Upper lobe of right lung (tissue), 1 donor: ENCODE measurements at regions not wholly inside any gene's neighbourhood (a gene's known extent, or its start where the extent isn't known, plus 50 kb on each side); places are given as distances from the start of the nearest gene placed in this dataset.

Experiments
- ATAC-seq: fragments of 200-7000 bp; cut with Tn5 transposase; one replicate; pipeline ENCODE4 v1.9.1; 2020; ENCODE audit warnings: mild to moderate bottlenecking, moderate library complexity
- DNase-seq: peaks from one replicate; pipeline ENCODE4 v3.0.0-alpha.2; 2020
- H3K27ac ChIP-seq: fragments of 200-600 bp; one replicate; pipeline ENCODE4 v1.8.0; 2022
- H3K27me3 ChIP-seq: fragments of 200-600 bp; one replicate; pipeline ENCODE4 v1.8.0; 2022; ENCODE audit warnings: mild to moderate bottlenecking
- H3K36me3 ChIP-seq: fragments of 200-600 bp; one replicate; pipeline ENCODE4 v1.8.0; 2022
- H3K4me1 ChIP-seq: fragments of 200-600 bp; one replicate; pipeline ENCODE4 v1.8.0; 2022
- H3K4me3 ChIP-seq: fragments of 200-600 bp; one replicate; pipeline ENCODE4 v1.8.0; 2022; ENCODE audit warnings: mild to moderate bottlenecking
- H3K9me3 ChIP-seq: fragments of 200-600 bp; one replicate; pipeline ENCODE4 v1.8.0; 2022
- intact Hi-C: fragments of 100-400 bp; cut with DNase I; formaldehyde crosslinking; loops from one replicate; pipeline ENCODE4 v1.11.0; 2022
- TF ChIP-seq, protein P1 (sequence below): fragments of 200-600 bp; IDR thresholded peaks from one replicate; pipeline ENCODE4 v1.8.0; 2022; ENCODE audit warnings: antibody characterized with exemption
- donor health status: DM: no; HTN: yes; CAD: no; lungs with severe emphysema.

DNA sequence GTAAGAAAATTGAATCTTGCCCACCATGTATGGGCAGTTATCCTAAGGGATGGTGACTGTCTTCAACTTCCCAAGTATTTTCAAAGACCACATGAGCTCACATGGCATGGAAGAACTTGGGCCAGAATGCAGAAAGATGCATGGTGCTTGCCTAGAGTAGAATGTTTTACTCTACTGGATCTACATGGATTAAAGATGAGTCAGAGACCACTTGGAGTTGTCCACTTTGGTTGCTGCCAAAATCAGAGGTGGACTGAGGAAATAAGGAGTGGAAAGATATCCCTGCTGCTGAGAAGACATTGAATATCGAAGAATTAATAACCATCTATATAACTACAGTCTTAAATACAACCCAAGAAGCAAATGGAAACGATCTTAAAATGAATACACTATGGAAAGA, 498.1 kb downstream of the NLGN4X start:
- no peaks in the 10 kb centered on the region for H3K36me3 ChIP-seq
- intact Hi-C loops = no loop called here
- TF ChIP-seq, protein P1, sequence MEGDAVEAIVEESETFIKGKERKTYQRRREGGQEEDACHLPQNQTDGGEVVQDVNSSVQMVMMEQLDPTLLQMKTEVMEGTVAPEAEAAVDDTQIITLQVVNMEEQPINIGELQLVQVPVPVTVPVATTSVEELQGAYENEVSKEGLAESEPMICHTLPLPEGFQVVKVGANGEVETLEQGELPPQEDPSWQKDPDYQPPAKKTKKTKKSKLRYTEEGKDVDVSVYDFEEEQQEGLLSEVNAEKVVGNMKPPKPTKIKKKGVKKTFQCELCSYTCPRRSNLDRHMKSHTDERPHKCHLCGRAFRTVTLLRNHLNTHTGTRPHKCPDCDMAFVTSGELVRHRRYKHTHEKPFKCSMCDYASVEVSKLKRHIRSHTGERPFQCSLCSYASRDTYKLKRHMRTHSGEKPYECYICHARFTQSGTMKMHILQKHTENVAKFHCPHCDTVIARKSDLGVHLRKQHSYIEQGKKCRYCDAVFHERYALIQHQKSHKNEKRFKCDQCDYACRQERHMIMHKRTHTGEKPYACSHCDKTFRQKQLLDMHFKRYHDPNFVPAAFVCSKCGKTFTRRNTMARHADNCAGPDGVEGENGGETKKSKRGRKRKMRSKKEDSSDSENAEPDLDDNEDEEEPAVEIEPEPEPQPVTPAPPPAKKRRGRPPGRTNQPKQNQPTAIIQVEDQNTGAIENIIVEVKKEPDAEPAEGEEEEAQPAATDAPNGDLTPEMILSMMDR = no peak
- no peaks in the 10 kb centered on the region for H3K9me3 ChIP-seq
- H3K4me1 ChIP-seq = no peaks in the 10 kb centered on the region
- no peaks in the 10 kb centered on the region for H3K27me3 ChIP-seq
- H3K4me3 ChIP-seq = no peak overlapping the region
- DNase-seq (no peak), ATAC-seq (no peak)
- H3K27ac ChIP-seq = no peak overlapping the region

- Histone ChIP-seq H3K4me1 (no peaks in the 10 kb centered on the region), H3K27ac (no peak overlapping the region), H3K36me3 (no peaks in the 10 kb centered on the region), H3K9me3 (no peaks in the 10 kb centered on the region), H3K27me3 (no peaks in the 10 kb centered on the region), H3K4me3 (no peak overlapping the region)
- TF ChIP-seq, protein P1 = no peak
- DNase-seq = no peak
- intact Hi-C loops = no loop called here
- no peak for ATAC-seq
These were observed 502.4 kb downstream of the NLGN4X start for GRCh38 chrX:5726224-5726623.

GRCh38 chrX:5724123-5724522, 504.5 kb downstream of the NLGN4X start:
- intact Hi-C loops = no loop called here
- Histone ChIP-seq H3K4me3 (no peak overlapping the region), H3K36me3 (no peaks in the 10 kb centered on the region), H3K9me3 (no peaks in the 10 kb centered on the region), H3K27ac (no peak overlapping the region), H3K4me1 (no peaks in the 10 kb centered on the region), H3K27me3 (no peaks in the 10 kb centered on the region)
- ATAC-seq = no peak
- TF ChIP-seq, protein P1 = no peak
- no peak for DNase-seq

GRCh38 chrX:5718651-5719050, 510.0 kb downstream of the NLGN4X start:
- Histone ChIP-seq H3K4me1 (no peaks in the 10 kb centered on the region), H3K27me3 (no peaks in the 10 kb centered on the region)

DNA sequence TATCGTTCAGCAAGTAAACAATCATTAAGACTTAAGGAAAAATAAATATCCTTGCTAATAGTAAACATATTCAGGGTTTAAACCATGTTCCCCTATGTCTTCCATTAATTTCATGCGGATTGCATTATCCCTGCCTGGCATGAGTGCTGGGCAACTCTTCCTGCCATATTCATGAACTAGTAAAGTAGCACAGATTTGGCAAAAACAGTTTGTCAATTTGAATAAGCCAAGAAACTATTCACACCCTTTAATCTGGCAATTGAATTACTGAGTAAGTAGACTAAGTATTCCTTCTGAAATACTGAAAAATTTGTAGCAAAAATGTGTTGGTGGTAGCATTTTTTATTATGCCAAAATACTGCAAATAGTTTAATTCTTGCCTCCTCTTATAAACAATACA, 512.0 kb downstream of the NLGN4X start:
- Histone ChIP-seq H3K4me3 (no peak overlapping the region), H3K36me3 (no peaks in the 10 kb centered on the region), H3K9me3 (no peaks in the 10 kb centered on the region), H3K27ac (no peak overlapping the region), H3K27me3 (no peaks in the 10 kb centered on the region), H3K4me1 (no peaks in the 10 kb centered on the region)
- TF ChIP-seq, protein P1 = no peak
- intact Hi-C loops = no loop called here
- ATAC-seq (no peak), DNase-seq (no peak)

More at GRCh38 chrX:5718651-5719050, 510.0 kb downstream of the NLGN4X start:
- intact Hi-C loops = no loop called here
- no peak overlapping the region for H3K4me3 ChIP-seq
- no peaks in the 10 kb centered on the region for H3K36me3 ChIP-seq
- TF ChIP-seq, protein P1 = no peak
- DNase-seq (no peak), ATAC-seq (no peak)
- H3K9me3 ChIP-seq = no peaks in the 10 kb centered on the region
- H3K27ac ChIP-seq = no peak overlapping the region

DNA sequence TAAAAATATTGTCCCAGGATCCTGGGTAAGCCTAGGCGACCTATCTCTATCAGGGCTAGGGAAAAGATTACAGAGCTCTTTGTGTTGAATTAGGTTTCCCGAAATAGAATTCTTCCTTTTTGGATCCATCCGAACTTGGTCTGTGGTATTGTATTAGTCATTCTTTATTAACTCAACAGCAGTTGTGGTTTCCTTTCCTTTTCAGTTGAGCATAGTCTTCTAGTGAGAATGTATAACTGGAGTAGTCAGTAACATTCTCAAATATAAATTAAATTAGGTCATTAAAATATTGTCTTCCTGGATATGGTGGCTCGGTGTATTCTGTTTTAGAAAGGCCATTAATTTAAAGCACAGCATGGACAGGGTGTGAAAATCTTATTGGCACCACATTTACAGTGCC, 520.4 kb downstream of the NLGN4X start:
- H3K36me3 ChIP-seq = no peaks in the 10 kb centered on the region
- ATAC-seq (no peak), DNase-seq (no peak)
- H3K4me1 ChIP-seq = no peaks in the 10 kb centered on the region
- TF ChIP-seq, protein P1 = no peak
- no peaks in the 10 kb centered on the region for H3K27me3 ChIP-seq
- intact Hi-C loops = no loop called here
- no peak overlapping the region for H3K27ac ChIP-seq
- no peaks in the 10 kb centered on the region for H3K9me3 ChIP-seq
- no peak overlapping the region for H3K4me3 ChIP-seq
